Stimulated activated CD4-positive, alpha-beta T cell treated with anti-CD3 and anti-CD28 coated beads, Interleukin-1b, Interleukin-23, amount 100 ng/mL, for 48 hours (primary cell): ENCODE measurements at regions not wholly inside any gene's neighbourhood (a gene's known extent, or its start where the extent isn't known, plus 50 kb on each side); places are given as distances from the start of the nearest gene placed in this dataset.
A peak's percentile ranks its signal among the peaks of the same experiment; 100 is the strongest.

Experiments used
- DNase-seq: peaks from one replicate; pipeline ENCODE4 v3.0.0-alpha.2; 2020

DNA sequence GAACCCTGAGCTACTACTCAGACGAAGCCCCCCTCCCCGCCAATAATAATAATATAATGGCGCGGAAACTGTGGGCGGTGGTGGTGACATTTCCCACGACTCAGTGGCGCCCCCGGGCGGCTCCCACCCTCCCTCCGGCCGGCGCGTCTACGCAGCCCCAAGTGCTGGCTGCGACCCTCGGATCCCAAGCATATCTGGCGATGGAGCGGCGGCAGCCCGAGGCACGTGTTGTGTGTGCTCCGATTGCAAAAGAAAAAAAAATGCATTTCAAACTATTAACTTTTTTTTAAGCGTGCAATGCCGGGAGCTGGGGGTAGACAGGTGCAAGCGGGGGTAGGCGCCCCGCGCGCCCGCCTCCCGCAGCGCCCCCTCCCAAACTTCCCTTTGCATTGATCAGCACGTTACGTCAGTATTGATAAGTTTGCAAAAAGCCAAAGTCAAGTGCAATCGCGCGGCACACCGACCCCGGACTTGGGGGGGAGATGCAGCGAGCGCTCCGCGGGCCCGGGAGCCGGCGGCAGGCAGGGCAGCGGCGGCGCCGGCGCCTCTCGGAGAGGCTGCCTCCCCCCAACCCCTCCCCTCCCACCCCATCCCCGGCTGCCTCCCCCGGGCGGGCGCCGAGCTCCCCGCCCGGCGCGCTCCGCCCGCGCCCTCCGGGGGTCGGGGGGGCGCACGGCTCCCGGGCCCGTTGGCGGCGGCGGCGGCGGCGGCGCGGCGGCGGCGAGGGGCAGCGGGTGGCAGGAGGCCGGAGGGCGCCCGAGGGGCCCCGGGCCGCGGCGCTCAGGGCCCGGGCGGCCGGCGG, 113.1 kb upstream of the MYL2 start:
- DNase-seq, result no peak

DNA sequence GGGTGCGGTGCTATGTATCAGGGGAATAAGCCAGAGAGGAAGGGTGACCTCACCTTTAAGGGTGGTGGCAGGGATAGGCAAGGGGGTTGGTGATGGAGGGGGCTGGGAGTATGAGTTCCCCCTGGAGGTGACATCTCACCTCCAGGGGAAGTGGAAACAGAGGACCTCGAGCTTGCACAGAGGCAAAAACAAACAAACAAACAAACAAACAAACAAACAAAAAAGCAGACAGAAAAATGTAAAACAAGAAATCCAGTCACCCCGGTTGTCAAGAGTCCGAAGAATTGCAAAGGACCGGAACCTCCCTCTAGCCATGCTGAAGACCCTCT, 112.2 kb upstream of the MYL2 start:
- DNase-seq, result no peak

DNA sequence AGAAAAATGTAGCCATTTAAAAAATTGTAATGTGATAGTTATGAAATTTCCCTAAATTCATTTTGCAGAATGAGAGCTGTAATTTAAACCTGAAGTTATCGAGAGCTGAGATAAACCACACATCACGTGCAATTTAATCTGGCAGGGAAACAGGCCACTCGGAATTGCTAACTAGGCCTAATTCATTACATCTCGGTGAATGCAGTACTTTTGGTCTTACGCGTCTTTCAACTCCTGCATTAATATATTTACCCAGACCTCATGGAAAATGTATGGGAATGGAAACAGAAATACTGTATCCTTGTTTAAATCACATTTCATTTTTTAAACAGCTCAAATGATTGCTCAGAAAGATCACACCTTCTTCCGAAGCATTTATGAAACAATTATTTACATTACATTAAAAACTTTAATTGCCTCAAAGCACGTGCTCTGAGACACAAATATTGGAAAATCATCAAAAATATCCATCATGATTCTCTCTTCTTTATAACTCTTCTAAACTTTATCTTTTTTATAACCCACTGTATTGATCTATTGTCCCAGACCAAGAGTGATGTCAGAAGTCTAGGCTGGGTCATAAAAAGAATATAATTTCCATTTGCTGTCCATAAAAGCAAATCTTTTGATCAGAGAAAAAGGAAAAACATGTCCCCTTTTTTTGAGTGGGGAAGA, 111.7 kb upstream of the MYL2 start:
- DNase-seq, result no peak

DNA sequence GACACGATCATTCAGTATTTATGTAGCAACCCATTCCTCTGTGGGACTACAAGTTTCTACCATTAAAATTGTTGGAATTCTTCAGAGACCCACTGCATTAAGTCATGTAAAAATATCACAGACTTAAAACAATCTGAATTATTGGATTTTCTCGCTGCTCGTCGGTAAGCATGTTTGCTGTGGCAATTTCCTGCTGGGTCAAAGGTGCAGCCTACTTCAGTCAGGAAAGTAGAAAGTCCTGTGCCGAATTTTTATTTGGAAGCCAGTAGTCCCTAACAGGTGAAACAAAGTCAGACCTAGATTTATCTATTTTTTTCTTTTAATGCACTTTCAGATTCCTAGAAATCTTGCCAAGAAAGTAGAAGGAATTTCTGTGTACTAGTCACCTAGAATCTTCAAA, 110.4 kb upstream of the MYL2 start:
- DNase-seq, result no peak

GRCh38 chr12:111029732-111030131, 109.4 kb upstream of the MYL2 start:
- DNase-seq, result no peak

GRCh38 chr12:111029305-111029704, 108.9 kb upstream of the MYL2 start:
- DNase-seq, result no peak

DNA sequence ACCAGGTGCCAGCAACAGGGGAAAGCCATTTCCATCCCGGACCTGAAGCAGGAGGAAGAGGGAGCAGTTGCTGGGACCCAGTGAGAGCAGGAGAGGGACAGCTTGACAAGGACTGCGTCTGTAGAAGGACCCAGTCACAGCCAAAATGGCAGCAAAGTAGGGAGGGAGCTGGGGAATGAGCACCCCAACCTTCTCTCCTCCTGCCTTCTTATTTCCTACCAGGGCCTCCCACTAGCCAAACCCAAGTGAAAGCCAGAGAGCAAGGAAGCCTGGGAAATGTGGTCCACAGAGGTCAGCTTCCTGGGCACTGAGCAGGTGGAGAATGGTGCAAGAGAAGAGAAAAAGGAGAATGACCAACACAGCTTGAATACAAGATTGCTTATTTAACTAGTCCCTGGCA, 108.5 kb upstream of the MYL2 start:
- DNase-seq, result no peak

GRCh38 chr12:111027431-111027830, 107.1 kb upstream of the MYL2 start:
- DNase-seq, result no peak

DNA sequence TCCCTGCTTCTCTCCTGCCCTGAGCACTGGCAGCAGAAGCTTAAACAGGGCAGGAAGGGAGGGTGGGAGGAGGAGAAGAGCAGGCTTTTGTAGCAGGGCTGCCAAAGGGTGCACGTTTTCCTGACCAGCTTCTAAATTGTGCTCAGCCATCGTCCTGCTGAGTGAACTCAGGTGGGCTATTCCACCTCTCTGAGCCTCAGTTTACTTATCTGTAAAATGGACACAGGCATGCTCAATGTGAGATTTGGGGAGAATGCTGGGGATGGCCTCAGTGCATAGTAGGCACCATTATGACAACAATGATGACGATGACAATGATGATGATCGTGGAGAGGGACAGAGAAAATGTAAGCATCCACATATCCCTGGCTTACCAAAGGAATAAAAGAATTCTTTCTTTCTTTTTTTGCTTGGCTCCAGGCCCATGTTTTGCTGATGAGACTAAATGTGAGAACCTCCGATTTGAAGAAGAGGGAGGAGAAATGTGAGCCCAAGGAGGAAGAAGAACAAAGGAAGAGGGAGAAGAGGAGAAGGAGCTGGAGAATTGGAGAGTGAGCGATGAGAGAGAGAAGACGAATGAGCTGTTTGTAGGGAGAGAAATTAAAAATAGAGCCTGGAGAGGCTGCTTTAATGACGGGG, 105.5 kb upstream of the MYL2 start:
- no peak for DNase-seq

- DNase-seq, result no peak
Measured at GRCh38 chr12:111025301-111025700, 104.9 kb upstream of the MYL2 start.

DNA sequence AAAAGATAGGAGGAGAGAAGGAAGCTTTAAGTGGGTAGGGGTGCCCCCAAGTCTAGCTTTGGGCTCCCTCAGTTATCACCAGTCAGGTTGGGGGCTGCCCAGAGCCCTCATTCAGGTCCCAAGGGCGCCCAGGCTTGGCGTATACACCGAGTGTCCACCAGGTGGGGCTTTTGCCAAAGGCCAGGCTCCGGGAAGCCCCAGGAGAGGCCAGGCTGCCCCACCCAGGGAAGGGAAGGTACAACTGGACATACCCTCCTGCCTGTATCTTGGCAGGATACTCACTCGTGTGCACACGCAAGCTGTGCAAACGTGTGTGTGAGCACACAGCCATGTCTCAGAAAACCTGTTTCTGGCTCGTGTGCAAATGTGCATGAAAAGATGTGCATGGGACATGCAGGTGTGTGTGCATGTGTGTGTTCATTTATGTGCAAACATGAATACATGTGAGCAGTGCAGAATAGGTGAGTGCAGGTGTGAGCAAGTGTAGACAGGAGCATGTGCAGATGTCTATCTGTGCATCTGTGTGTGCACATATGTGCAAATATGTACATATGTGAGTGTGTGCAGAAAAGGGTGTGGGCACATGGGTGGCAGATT, 103.9 kb upstream of the MYL2 start:
- DNase-seq, result peak; percentile 37

DNA sequence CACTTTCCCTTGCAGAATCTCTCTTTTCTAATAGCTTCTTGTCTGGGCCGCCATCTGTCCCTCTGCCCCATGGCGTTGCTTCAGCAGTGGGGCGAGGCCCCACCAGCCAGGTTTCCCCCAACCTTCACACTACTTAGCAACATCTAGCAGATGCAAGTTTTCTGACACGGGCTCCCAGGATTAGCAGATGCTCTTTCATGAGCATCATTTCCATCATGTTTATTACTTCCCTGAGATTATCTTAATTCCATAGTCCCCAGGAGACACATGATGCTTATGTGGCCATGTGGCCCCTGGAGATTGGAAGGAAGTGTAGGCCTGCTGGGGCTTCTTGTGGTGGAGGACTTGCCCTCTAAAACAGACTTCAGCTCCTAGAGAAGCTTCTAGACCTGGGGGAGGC, 102.0 kb upstream of the MYL2 start:
- no peak for DNase-seq

DNA sequence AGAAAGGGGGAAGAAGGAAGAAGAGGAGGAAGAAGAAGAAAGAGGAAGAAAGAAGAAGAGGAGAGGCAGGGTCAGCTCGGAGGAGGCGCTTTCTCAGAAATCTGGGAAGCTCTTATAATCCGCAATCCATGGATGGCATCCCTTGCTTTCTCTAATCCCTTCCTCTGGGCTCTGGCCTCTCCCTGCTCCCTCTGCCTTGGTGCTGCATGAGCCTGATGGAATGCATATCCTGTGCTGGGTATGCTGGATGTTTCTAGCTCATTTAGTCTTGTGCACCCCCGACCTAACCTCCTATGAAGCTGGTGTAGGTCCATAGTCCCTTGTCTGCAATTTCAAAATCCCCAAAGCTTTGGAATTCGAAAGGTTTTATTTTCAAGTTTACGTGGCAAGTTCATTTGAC, 94.2 kb upstream of the MYL2 start:
- no peak for DNase-seq

DNA sequence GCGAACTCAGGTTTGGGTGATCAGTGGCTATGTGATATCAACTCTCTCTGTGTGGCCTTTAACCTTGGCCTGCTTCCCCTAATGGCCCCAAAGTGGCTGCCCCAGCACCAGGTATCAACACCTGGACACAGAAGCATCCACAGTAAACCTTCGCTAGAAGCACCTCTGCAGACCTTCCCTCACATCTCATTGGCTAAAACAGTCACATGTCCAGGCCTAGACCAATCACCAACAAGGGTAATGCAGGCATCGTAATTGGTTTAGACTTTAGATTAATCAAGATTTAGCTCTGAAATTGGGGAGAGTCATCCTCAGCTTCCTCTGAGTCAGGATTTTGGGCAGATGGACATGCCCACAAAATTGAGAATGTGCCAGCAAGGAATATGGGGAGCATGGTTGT, 92.5 kb upstream of the MYL2 start:
- DNase-seq, result no peak

DNA sequence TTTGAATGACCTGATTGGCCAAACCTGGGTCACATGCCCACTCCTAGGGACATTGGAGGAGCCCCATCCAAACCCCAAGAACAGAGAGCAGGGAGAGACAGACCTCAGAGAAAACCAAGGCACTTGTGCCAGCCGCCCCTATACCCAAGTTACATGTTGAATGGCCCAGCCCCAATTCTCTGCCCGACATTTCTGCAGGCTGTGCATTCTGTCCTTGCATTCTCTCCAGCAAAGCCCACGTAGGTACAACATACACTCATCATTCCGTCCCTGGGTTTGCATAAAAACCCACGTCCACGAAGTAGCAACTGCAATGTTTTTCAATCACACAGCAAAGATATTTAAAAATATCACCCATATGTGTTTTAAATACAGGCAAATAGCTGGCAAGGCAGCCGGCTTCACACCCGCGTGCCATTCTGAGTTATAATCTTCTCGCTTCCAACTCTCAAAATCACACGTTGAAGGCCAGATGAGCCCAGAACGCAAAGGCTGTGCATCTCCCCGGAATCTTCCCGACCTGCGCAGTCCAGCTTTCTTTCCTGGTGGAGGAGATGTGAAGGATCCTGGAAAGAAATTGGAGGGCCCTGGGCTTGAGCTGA, 91.7 kb upstream of the MYL2 start:
- DNase-seq, result no peak

DNA sequence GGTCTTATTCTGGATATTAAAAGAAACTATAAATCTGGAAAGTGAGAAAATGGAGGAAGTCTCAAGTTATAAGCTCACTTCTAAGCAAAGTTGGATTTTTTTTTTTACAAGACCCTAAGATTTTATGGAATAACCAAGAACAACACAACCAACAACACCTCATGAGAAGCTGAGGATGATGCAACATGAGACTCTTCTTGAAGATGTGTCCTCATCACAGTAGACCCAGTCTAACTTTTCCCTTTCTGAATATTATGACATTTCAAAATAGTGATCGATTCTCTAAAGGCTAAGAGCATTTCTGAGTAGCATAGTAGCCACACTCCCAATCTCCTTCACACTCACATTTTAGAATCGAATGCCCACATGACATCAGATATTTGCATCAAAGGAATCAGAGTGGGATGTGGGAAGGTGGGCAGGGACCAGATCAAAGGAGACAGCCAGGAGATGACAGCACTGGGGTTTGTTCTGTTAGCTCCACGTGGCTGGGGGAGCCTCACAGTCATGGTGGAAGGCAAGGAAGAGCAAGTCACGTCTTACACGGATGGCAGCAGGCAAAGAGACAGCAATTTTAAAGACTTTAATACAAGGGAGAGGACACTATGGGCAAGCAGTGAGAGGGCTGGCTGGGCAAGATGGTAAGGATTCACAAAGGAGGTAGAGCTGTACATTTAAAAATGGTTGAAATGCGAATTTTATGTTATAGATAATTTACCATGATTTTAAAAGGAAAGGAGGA, 90.7 kb upstream of the MYL2 start:
- DNase-seq, result no peak

DNA sequence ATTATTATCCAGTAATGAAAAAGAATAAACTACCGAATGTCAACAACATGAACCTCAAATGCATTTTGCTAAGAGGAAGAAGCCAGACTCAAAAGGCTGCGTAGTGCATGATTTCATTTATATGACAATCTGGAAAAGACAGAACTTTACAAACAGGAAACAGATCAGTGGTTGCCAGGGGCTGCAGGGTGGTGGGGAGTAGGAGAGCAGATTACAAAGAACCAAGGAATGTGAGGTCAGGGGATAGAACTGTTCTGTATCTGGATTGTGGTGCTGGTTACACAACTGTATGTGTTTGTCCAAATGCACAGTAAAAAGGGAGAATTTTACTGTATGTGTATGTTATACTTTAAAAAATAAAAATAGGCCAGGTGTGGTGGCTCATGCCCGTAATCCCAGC, 89.7 kb upstream of the MYL2 start:
- DNase-seq, result no peak

DNA sequence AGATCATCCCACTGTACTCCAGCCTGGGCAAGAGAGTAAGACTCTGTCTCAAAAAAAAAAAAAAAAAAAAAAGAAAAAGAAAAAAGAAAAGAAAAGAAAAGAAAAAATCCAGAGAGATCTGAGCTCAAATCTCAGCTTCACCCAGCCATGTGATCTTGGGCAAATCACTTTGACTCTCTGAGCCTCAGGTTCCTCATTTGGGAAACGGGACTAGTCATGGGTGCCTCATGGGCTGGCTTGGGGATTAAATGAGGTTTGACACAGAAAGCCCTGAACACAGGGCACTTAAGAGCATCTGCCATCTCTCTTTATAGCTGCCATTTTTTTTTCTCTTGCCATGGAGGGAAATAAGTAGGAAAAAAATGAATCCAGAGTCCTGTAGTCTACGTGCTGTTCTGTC, 86.2 kb upstream of the MYL2 start:
- no peak for DNase-seq

DNA sequence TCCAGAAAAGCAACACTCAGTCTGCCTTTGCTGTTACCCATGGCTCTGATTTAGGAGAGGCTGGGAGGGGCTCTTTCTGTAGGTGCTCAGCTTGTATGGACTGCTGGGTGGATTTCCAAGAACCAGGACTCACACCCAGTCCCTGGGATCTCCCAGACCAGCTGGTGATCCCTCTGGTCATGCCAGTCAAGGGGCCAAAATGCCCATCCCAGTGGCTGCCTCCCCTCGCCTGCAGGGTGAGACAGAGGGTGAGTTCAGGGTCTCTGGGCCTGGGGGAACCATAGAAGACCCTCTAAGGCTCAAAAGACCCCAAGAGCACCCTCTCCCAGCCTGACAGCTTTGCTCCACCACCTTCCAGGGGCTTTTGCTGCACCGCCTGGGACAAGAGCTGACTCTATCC, 78.6 kb upstream of the MYL2 start:
- DNase-seq, result no peak

GRCh38 chr12:110998165-110998564, 77.8 kb upstream of the MYL2 start:
- DNase-seq, result no peak

- no peak for DNase-seq
Measured at GRCh38 chr12:110996415-110996814, 76.0 kb upstream of the MYL2 start.

- DNase-seq, result no peak
Measured at GRCh38 chr12:110995615-110996014, 75.2 kb upstream of the MYL2 start.

DNA sequence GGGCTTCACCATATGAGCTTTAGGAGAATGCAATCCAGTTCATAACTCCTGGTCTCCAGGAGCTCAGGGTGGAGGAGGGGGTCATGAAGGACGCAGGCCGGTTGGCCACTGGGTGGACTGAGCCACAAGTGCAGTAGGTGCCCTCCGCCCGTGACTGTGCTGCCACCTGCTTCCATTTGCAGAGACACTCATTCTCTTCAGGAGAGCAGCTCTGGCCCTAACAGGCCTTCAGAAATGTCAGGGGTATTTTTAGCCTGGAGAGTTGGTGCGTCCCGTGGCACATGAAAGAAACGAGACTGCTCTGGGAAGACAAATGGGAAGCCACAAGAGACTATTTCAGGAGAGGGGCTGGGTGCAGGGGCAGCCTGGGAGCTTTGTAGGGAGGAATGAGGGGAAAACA, 74.6 kb upstream of the MYL2 start:
- no peak for DNase-seq
